H9 (cell line): ENCODE measurements at regions not wholly inside any gene's neighbourhood (a gene's known extent, or its start where the extent isn't known, plus 50 kb on each side); places are given as distances from the start of the nearest gene placed in this dataset.

Experiments
- DNase-seq: peaks from one replicate; pipeline ENCODE4 v3.0.0-alpha.2; 2017
- H2AFZ ChIP-seq: one replicate; pipeline ENCODE4 v1.6.1; 2013; ENCODE audit warnings: mild to moderate bottlenecking, low read length, control low read depth, moderate library complexity
- H2AK5ac ChIP-seq: 2 replicates; pipeline ENCODE4 v1.6.1; 2013; ENCODE audit warnings: low read length, control low read depth, mixed read lengths; ENCODE audit not compliant: insufficient read length
- H2BK120ac ChIP-seq: one replicate; pipeline ENCODE4 v1.6.1; 2013; ENCODE audit warnings: low read depth, mild to moderate bottlenecking, low read length, control low read depth, inconsistent platforms; ENCODE audit not compliant: poor library complexity, severe bottlenecking
- H2BK12ac ChIP-seq: 2 replicates; pipeline ENCODE4 v1.6.1; 2013; ENCODE audit warnings: low read length, control low read depth, mixed read lengths, low read depth; ENCODE audit not compliant: insufficient read length
- H2BK15ac ChIP-seq: 2 replicates; pipeline ENCODE4 v1.6.1; 2013; ENCODE audit warnings: low read depth, low read length, control low read depth
- H2BK20ac ChIP-seq: one replicate; pipeline ENCODE4 v1.6.1; 2013; ENCODE audit warnings: low read depth, mild to moderate bottlenecking, low read length, control low read depth, inconsistent platforms; ENCODE audit not compliant: poor library complexity, severe bottlenecking
- H2BK5ac ChIP-seq: 2 replicates; pipeline ENCODE4 v1.6.1; 2013; ENCODE audit warnings: low read length, control low read depth, mixed read lengths; ENCODE audit not compliant: insufficient read length
- H3K14ac ChIP-seq: 2 replicates; pipeline ENCODE4 v1.6.1; 2013; ENCODE audit warnings: low read length, control low read depth; ENCODE audit not compliant: insufficient read depth
- H3K18ac ChIP-seq: 2 replicates; pipeline ENCODE4 v1.6.1; 2013; ENCODE audit warnings: low read depth, mild to moderate bottlenecking, mixed read lengths, low read length, control low read depth; ENCODE audit not compliant: insufficient read length
- H3K23ac ChIP-seq: 2 replicates; pipeline ENCODE4 v1.6.1; 2013; ENCODE audit warnings: low read length, control low read depth, mixed read lengths, low read depth; ENCODE audit not compliant: insufficient read length
- H3K23me2 ChIP-seq: 2 replicates; pipeline ENCODE4 v1.6.1; 2013; ENCODE audit warnings: low read depth, mild to moderate bottlenecking, mixed read lengths, low read length, control low read depth; ENCODE audit not compliant: insufficient read length, poor library complexity, severe bottlenecking
- H3K27ac ChIP-seq: 2 replicates; pipeline ENCODE4 v1.5.1; 2013; ENCODE audit warnings: low read length, control low read depth, mixed read lengths, low read depth; ENCODE audit not compliant: insufficient read length
- H3K27me3 ChIP-seq: 2 replicates; pipeline ENCODE4 v1.6.1; 2013; ENCODE audit warnings: low read length, control low read depth, inconsistent platforms; ENCODE audit not compliant: insufficient read depth
- H3K4ac ChIP-seq: 2 replicates; pipeline ENCODE4 v1.6.1; 2013; ENCODE audit warnings: low read depth, mild to moderate bottlenecking, control low read depth, inconsistent platforms, low read length, moderate library complexity
- H3K4me1 ChIP-seq: 2 replicates; pipeline ENCODE4 v1.6.1; 2013; ENCODE audit warnings: low read length, control low read depth, inconsistent platforms; ENCODE audit not compliant: insufficient read depth
- H3K4me2 ChIP-seq: 2 replicates; pipeline ENCODE4 v1.6.1; 2013; ENCODE audit warnings: low read length, control low read depth, mixed read lengths; ENCODE audit not compliant: insufficient read length, insufficient read depth
- H3K56ac ChIP-seq: 2 replicates; pipeline ENCODE4 v1.6.1; 2013; ENCODE audit warnings: low read depth, mild to moderate bottlenecking, mixed read lengths, low read length, control low read depth; ENCODE audit not compliant: insufficient read length
- H3K79me1 ChIP-seq: 2 replicates; pipeline ENCODE4 v1.6.1; 2013; ENCODE audit warnings: low read depth, mild to moderate bottlenecking, moderate library complexity, low read length, control low read depth, inconsistent platforms; ENCODE audit not compliant: insufficient read depth, poor library complexity, severe bottlenecking
- H3K79me2 ChIP-seq: 2 replicates; pipeline ENCODE4 v1.6.1; 2013; ENCODE audit warnings: low read length, control low read depth, inconsistent platforms; ENCODE audit not compliant: insufficient read depth
- H3K9ac ChIP-seq: 2 replicates; pipeline ENCODE4 v1.6.1; 2013; ENCODE audit warnings: low read length, control low read depth, mixed read lengths; ENCODE audit not compliant: insufficient read length; ENCODE audit errors: extremely low read depth
- H3K9me3 ChIP-seq: one replicate; pipeline ENCODE4 v1.6.1; 2013; ENCODE audit warnings: low read depth, low read length, inconsistent platforms; ENCODE audit not compliant: control insufficient read depth
- H3T11ph ChIP-seq: one replicate; pipeline ENCODE4 v1.6.1; 2013; ENCODE audit warnings: mild to moderate bottlenecking, low read length, control low read depth, inconsistent platforms
- H4K20me1 ChIP-seq: one replicate; pipeline ENCODE4 v1.6.1; 2013; ENCODE audit not compliant: control insufficient read depth, insufficient read length, insufficient read depth
- H4K5ac ChIP-seq: 2 replicates; pipeline ENCODE4 v1.6.1; 2013; ENCODE audit warnings: low read depth, mild to moderate bottlenecking, mixed read lengths, low read length, control low read depth; ENCODE audit not compliant: insufficient read length
- H4K8ac ChIP-seq: replicated peaks from 2 replicates; pipeline ENCODE4 v1.6.1; 2013; ENCODE audit warnings: low read length, control low read depth, mixed read lengths, low read depth; ENCODE audit not compliant: insufficient read length
- H4K91ac ChIP-seq: 2 replicates; pipeline ENCODE4 v1.6.1; 2013; ENCODE audit warnings: low read depth, mild to moderate bottlenecking, moderate library complexity, mixed read lengths, low read length, control low read depth; ENCODE audit not compliant: insufficient read length
- H3K27ac Mint-ChIP-seq, 3 experiments: 2 replicates in 2 of 3; 3 replicates in 1 of 3; pipeline ENCODE4 v1.8.0; 2020 to 2021; ENCODE audit warnings: mixed read lengths in 3 of 3, mild to moderate bottlenecking in 1 of 3, moderate library complexity in 1 of 3
- H3K27me3 Mint-ChIP-seq: 2 replicates; pipeline ENCODE4 v1.8.0; 2021; ENCODE audit warnings: low read depth, mild to moderate bottlenecking, moderate library complexity, mixed read lengths
- H3K36me3 Mint-ChIP-seq, 3 experiments: 2 replicates in 2 of 3; 3 replicates in 1 of 3; pipeline ENCODE4 v1.8.0; 2020 to 2021; ENCODE audit warnings: low read depth in 3 of 3, mixed read lengths in 3 of 3; ENCODE audit not compliant: insufficient read depth in 1 of 3
- H3K4me1 Mint-ChIP-seq, 2 experiments: 2 replicates each; pipeline ENCODE4 v1.8.0; 2020; ENCODE audit warnings: mixed read lengths in 2 of 2
- H3K4me3 Mint-ChIP-seq, 2 experiments: 2 replicates in 1 of 2; 3 replicates in 1 of 2; pipeline ENCODE4 v1.8.0; 2020 to 2021; ENCODE audit warnings: mild to moderate bottlenecking in 2 of 2, mixed read lengths in 2 of 2, moderate library complexity in 1 of 2
- H3K9me3 Mint-ChIP-seq, 2 experiments: 2 replicates in 1 of 2; 3 replicates in 1 of 2; pipeline ENCODE4 v1.8.0; 2020; ENCODE audit warnings: mild to moderate bottlenecking in 2 of 2, mixed read lengths in 2 of 2, moderate library complexity in 1 of 2
- CTCF ChIP-seq: fragments of 200-600 bp; sonication (generic); conservative IDR thresholded peaks from 3 replicates; pipeline ENCODE4 v1.8.0; 2021; ENCODE audit warnings: antibody characterized with exemption, mild to moderate bottlenecking
- WGBS: extraction: QIAGEN DNeasy Blood & Tissue Kit; methylation state at CpG from one replicate; pipeline ENCODE4 v1.1.7; 2013; ENCODE audit warnings: missing lambda C conversion rate, low lambda C conversion rate, mixed read lengths; ENCODE audit not compliant: insufficient read length; ENCODE audit errors: extremely low coverage; 5-methylcytosine and 5-hydroxymethylcytosine counted together

- no peak for DNase-seq
- Histone ChIP-seq H3K18ac (no peak overlapping the region), H2BK15ac (no peak overlapping the region), H3K14ac (no peak overlapping the region), H4K8ac (no peak overlapping the region), H3K4me2 (no peak overlapping the region), H4K5ac (no peak overlapping the region), H3K27ac (no peak overlapping the region), H3K4ac (no peak overlapping the region), H3K9me3 (no peaks in the 10 kb centered on the region), H3K79me2 (no peaks in the 10 kb centered on the region), H4K20me1 (no peaks in the 10 kb centered on the region), H2BK120ac (no peak overlapping the region), H2BK20ac (no peak overlapping the region), H3T11ph (no peak overlapping the region), H3K23me2 (no peaks in the 10 kb centered on the region), H2BK12ac (no peak overlapping the region), H3K4me1 (no peaks in the 10 kb centered on the region), H2AFZ (no peak overlapping the region), H2BK5ac (no peak overlapping the region), H3K23ac (no peak overlapping the region), H3K27me3 (no peaks in the 10 kb centered on the region; the same call in 1 of the 2 replicates), H3K79me1 (no peaks in the 10 kb centered on the region), H2AK5ac (no peak overlapping the region), H3K56ac (no peak overlapping the region), H4K91ac (no peak overlapping the region), H3K9ac (no peak overlapping the region)
- no peak overlapping the region; a peak in 1 of 7 replicates for H3K27ac Mint-ChIP-seq
- TF ChIP-seq CTCF: no peak
- H3K4me3 Mint-ChIP-seq: no peak overlapping the region
- WGBS: no CpG with 5 or more reads among the region's 1 CpG
- no peaks in the 10 kb centered on the region for H3K36me3 Mint-ChIP-seq
- no peaks in the 10 kb centered on the region for H3K9me3 Mint-ChIP-seq
- H3K4me1 Mint-ChIP-seq: peaks cover 7 to 22% of the 10 kb centered on the region in 2 experiments
- H3K27me3 Mint-ChIP-seq: peaks cover 3% of the 10 kb centered on the region
Observed at GRCh38 chrX:115493015-115493414, 68.0 kb upstream of the PLS3 start.
